T-helper 2 cell (primary cell): ENCODE measurements at regions not wholly inside any gene's neighbourhood (a gene's known extent, or its start where the extent isn't known, plus 50 kb on each side); places are given as distances from the start of the nearest gene placed in this dataset.

Source experiments
- DNase-seq, 5 experiments: peaks; one replicate each; pipeline versions ENCODE4 v3.0.0 to v3.0.0-alpha.2; 2012 to 2022

DNA sequence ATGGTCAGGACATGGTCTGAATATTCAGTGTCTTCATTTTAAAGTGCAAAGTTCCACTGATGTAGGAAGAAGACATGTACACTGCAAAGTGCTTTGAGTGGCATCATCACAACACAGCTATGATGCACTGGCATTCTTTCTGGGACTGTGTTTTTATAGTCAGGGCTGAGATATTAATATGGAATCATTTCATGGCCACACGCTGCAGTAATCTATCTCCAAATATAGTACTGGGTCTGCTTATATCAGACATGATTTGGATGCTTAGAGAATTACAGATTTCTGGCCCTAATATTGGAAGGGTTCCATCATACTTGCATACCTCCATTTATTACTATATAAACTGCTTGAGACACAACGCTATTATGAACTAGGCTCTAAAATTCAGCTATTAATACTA lies 1170.9 kb downstream of the NLGN4X start:
- no peak for DNase-seq

DNA sequence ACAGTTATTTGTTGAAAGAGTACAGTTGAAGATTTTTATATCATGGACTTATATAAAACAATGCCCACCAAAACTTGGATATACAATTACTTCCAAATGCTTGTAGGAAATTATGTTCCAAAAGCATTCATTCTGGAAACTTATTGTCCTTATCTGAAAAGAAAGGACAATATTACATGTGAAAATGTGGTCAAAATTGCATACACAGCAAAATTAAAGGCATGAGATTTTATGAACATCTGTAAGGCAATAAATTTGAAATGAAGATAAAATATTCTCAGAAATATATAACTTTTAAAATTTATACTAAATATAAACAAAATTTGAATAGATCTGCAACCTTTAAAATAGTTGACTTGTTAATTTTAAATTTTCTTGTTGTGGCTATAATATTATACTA lies 1173.8 kb downstream of the NLGN4X start:
- DNase-seq: no peak

DNA sequence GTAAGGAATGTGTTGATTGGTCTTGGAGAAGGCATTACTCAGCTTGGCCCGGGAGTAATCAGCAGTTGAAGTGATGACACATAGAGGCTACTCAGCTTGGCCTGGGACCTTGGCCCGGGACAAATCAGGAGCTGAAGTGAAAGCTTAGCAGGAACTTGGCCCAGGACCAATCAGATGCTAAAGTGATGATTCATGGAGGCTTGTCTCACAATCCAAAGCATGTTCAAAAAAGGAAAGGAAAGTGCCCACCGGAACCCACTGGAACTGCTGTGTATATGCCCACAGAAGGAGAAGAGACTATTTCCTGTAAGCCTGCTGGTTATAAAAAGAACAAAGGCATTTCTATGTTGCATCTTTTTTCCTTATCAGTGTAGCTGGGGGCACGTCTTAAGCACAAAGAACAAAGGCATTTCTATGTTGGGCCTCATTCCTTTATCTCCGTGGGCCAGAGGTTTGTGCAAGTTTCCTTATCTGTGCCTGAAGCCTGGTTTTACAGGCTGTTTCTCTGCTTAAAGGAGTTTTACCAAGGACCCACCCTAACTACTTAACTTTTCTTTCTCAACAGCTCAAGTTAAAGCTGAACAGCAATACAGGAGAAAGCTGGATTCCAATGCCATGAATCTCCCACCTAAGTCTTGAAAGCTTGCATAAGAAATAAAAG lies 1176.7 kb downstream of the NLGN4X start:
- no peak for DNase-seq

DNA sequence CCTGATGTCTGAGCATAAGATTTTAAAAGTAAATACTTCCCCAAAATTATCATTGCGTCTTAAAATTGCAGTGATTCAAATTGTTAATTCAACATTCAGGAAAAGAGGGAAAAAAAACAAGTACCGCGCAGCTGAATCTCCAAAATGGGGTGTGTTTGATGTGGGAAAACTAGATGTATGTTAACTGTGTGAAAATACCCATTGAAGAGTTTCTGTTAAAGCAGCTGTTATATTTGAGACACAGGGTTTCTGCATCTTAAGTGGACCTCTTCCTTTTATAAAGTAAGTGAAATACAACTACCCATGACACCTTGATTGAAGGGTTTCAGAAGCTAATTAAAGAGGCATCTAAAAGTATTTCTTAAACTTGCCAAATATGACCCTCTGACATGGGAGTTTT lies 1186.1 kb downstream of the NLGN4X start:
- DNase-seq: no peak

DNA sequence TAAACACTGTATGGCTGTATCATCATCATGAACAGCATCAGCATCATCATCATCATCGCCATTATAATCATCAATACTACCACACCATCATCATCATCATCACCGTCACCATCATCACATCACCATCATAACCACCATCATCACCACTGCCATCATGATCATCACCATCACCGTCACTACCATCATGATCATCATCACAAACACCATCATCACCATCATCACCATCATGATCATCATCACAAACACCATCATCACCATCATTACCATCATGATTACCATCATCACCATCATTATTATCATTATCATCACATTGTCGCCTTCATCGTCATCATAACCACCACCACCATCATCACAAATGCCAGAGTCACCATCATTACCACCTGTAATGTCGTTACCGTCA lies 1196.9 kb downstream of the NLGN4X start:
- DNase-seq: no peak

DNA sequence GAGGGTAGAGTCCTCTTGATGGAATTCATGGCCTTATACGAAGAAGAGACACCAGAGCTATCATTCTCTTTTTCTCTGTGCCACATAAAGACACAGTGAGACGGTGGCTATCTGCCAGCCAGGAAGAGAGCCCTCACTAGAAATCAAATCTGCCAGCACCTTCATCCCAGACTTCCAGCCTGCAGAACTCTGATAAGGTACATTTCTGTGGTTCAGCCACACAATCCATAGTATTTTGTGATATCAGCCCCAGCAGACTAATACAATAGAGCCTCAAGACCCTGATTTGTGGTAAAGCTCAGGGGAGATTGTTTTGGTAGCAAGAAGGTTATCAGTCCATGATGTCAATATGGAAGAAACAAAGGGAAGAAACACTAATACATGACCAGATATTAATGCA lies 1213.2 kb downstream of the NLGN4X start:
- DNase-seq: no peak

DNA sequence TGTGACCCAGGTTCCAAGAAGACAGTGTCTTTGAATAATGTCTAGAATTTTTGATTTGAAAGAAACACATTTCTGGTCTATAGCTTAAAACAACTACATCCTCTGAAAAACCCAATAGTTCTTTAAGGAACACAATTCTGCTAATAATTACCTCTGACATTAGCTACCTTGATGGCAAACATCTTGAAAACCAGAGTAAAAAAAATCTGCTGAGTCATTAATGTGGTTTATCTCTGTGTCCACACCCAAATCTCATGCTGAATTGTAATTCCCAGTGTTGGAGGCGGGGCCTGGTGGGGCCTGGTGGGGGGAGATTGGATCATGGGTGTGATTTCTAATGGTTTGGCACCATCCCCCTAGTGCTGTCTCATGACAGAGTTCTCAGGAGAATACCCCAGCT lies 1233.8 kb downstream of the NLGN4X start:
- DNase-seq: no peak

DNA sequence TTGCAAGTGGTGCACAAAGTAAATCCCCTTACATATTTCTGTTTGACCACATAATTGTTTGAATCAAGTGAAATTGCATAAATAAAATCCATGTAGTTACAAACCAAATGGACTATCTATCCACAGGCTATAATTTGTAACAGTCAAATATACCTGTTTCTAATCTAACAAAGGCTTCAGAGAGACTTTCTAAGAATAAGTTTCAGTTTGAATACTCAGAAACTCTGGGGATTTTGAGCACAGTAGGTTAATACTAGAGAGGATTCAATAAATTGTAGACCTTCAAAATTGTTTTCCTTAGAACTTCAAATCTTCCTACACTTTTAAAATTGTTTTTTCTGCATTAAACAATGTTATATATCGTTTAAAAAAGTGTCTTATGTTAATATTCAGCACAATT lies 1250.1 kb downstream of the NLGN4X start:
- no peak for DNase-seq

DNA sequence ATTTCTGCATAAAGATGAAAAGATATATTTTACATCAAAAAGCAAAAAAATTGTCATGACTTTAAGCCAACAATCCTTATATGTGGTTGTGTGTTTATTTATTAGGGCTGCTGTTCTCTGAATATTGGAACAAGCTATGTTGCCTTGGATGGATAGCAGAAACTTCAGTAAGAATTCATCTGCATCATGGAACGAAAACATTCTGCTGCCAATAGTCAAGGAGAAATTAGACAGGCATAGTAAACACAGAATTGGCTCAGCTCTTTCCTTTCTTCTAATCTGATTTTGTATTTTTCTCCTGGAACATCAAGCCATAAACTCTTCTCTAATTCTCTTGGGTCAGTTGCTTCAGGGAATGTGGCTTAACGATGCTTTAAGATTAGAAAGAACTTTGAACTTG lies 1257.0 kb downstream of the NLGN4X start:
- DNase-seq: no peak

DNA sequence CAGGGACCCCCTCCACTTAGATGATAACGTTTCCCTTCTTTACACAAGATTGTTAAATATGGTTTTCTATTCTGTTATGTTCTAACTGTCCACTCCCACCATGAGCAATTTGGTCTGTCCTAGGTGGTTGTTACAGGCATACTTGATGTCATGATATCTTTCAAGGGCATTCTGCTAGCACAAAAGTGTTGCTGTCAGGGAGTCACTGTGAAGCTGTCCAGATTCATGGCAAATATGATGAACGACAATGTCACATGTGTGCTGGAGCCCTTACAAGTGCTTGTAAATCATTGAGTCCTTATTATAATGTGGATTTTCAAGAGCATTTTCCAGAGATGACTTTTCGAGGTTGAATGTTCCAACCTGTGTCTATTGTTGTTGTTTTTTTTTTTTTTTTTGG lies 1250.7 kb upstream of the PRKX start:
- DNase-seq: no peak

DNA sequence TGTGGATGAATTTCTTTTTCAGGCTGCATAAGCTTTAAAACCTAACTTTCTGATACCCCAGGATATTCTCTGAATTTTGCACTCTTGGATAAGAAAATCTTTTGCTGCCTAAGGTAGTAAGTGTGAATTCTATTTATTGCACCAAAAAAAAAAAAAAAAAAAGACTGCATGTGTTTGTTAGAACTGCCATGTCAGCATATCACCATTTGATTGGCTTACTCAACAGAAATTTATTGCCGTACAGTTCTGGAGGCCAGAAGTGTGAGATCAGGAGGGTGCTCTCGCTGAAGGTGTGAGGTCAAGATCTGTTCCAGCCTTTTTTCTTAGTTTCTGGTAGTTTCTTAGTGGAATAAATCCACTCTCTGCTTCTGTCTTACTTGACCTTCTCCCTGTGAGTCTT lies 1250.0 kb upstream of the PRKX start:
- no peak for DNase-seq

DNA sequence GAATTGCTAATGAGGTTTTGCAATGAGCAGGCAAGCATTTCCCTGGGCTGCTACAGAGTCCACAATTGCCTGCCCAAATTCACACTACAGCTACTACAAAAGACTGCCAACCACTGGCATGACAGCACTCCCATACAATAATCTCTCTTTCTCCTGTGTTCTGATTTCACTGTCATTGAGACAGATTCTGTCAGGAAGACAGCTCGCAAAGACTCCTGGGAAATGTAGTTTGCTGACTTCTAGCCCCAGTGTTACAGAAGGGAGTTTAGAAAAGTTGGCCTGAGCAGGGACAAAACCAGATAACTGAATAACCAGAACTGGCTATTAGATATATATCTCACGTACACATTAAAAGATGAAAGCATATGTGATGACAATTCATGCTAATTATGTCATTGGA lies 1231.3 kb upstream of the PRKX start:
- DNase-seq: no peak

DNA sequence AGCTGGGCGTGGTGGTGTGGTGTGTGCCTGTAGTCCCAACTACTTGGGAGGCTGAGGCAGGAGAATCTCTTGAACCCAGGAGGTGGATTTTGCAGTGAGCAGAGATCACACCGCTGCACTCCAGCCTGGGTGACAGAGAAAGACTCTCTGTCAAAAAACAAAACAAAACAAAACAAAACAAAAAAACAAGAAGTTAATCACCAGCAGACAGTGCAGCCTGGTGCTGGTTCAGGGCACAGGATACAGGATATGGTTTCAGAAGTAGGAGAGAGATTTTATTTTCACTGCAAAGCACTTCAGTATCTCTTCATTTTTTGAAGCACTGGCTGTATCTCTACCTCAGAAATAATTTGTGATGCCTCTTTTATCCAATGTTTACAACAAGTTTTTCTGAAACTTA lies 1222.9 kb upstream of the PRKX start:
- DNase-seq: no peak

DNA sequence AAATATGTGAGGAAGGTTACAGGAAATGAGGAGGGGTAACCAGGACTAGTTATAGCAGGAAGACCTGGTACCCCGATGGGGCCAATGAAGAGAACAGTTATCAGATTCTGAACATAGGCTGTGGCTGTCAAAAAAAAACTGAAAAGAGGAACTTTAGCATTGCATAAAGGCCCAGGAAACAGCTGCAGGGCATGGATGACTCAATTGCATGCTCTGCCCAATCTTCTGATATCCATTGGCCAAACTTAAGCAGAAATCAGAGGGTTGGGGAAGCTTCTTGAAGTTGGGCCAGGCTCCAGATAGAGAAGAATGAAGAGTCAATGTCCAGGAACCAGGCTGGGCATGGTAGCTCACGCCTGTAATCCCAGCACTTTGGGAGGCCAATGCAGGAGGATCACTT lies 1222.4 kb upstream of the PRKX start:
- DNase-seq: no peak

DNA sequence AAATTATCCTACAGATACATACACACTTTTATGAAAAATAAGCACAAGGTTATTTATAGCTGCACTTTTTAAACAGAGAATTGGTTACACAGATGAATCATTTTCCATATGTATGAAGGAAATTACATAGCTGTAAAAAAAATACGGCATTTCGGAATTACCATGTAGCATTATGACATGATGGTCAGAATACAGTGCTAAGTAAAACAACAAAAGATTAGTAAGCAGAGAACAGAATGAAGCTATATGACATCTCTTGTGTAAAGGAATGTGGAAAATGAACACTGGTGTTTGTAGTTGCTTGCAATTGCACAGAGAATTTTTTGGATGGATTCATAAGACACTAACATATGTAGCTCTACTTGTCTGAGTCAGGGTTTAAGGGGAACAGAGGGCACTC lies 1222.0 kb upstream of the PRKX start:
- no peak for DNase-seq

DNA sequence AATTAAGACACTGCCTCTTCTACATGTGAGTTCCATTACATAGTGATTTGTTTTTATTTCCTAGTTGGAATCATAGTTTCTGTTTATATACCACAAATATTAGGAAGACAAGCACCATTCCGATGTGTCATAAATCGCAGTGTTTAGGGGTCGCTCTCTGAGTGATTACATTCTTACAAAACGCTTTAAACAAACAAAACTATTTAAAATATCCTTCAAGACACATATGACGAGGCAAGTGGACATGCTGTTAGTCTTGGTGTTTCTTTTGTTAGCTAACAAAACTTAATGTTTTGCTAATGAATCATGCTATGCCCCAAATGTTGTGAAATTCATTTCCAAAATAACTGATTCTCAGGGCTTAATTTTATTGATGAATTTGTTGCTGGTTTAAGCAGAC lies 1219.3 kb upstream of the PRKX start:
- DNase-seq: no peak

DNA sequence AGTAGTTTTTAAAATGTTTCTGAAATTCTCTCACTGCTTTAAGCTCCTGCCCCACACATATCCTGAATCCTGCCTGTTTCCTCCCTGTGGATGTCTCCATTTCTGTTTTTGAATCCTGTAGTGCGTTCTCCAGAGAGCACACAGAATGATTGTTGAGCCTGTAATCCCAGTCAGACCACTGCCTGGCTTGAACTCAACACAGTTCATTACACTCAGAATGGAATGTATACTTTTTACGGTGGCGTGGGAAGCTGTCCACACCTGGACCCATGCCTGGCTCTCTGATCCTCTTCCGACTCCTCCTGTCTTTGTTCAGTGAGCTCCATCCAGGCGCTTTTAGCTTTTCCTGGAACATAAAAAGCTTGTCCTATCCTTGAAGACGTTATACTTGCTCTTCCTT lies 1217.0 kb upstream of the PRKX start:
- no peak for DNase-seq

DNA sequence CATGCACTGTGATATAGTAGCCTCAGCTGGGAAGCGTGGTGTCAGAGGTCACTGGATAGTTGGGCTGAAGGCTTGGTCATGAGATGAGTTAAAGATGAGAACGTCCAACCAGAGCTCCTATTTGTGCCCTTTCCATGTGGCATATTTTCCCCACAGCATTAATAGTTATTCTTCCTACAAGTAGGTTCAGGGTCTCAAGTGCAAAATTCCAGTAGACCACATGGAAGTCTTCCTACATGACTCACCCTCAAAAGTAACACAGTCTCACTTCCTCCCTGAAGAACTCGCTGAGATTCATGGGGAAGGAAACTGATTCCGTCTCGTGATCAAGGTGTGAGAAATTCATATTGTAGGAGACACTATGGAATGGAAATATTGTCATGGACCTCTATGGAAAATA lies 1212.5 kb upstream of the PRKX start:
- DNase-seq: no peak

DNA sequence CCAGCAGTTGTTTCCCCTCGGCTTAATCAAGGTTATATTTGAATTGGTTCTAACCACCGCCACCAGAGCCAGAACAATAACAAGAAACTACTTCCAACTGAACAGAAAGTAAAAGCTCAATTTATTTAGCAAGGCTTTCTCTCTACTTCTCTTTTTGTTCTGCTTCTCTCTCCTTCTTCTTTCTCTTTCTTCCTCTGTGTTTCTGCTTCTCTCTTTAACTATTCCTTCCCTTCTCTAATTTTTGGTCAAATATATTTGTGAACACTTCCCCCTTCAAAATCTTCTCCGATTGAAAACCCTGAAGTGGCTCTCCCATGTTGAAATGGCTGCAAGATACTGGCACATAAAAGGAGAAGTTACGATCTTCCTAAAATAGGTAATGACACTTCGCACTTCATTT lies 1195.9 kb upstream of the PRKX start:
- no peak for DNase-seq

DNA sequence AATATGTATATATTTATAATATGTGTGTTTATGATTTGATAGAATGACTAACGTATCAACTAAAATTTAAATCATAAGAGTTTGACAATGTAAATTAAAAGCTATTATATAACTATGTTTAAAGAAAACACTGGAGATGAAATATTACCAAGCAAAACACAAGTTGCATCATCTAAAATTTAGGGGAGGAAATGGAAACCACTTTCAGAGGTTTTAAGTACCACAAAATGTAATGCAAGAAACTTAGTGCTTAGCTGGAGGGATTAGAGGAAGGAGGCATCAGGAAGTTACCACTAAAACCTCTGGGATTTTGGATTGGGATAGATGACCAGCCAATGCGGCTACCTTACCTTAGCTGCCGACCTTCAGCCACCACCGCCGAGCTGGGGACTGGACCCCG lies 1192.1 kb upstream of the PRKX start:
- no peak for DNase-seq

DNA sequence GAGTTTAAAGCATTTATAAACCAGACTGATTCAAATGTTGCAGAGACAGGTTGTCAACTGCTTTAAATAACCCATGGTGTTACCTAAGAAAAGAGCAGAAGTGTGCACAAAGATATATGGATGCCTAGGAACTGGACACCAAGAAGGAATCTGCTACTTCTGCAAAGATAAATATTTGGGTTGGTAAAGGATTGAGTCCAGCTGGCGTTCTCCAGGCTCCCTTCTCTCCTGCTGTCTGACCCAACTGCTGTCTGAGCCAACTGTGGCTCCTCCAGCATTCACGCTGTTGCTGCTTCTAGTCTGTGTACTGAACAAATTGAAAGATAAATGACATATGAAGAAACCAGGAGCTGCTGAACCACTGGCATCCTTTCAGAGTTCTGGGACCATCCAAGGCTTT lies 1167.8 kb upstream of the PRKX start:
- DNase-seq: no peak

DNA sequence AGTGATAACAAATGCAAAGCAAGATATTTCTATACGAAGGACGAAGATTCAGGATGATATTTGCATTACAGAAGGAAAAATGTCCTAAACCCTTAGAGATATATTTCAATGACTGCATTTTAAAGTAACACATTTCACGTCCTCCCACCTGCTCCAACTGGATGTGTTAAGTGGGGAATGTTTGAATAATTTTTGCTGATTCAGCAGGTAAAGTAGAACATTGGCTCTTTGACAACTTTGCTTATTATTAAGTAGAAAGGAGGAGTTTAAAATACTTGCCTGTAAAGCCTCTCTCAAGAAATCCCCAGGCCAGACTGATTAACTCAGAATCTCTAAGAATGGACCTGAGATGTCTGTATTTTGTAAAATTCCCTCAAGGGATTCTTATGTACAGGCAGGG lies 1165.2 kb upstream of the PRKX start:
- no peak for DNase-seq

DNA sequence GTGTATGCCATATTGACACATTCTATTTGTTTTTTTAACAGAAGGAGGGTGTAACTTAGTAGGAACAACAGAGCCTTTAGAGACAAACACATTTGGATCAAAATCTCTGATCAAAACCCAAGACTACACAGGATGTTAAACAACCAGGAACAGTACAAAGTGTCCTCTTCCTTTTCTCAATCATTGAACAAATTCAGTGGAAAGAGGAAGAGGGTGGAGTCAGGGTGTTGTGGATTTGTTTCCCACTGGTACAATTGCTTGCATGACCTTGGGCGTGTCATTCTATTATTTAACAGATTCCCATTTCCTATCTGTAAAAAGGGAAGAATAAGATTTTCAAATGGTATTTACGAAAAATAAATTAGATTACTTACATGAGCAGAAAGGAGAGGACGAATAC lies 1162.8 kb upstream of the PRKX start:
- DNase-seq: no peak

DNA sequence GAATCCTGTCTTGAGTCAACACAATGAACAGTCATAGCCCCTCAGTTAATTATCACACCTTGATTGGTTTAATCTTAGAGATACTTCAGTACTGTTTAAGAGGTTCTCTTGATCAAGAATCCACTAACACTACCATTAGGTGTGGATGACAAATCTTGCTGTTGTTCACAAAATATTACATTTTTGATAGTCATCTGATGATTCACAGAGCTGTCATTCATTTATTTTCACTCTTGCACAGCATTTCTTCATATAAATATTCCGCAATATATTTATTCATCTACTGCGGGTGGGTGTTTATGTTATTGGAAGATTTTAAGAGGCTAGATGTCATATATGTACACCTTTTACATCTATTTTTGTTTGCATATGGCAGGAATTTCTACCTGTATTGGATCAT lies 1138.1 kb upstream of the PRKX start:
- no peak for DNase-seq

DNA sequence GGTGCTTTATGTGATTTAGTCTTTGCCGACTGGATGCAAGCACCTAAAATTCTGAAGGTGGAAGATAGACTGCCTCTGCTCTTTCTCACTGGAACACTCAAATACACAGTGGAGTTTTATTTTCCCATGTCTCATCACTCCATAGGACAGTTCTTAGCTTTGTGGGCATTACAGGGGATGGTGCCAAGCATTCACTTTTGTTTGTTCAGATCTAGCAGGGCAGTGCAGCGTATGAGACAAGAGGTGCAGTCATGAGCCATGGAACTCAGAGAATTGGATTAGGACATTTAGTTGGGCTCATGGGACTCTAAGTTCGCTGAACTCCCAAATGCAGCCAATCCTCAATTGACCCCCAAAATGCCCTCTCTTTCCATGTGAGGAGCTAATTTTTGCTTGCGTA lies 1136.9 kb upstream of the PRKX start:
- DNase-seq: no peak

DNA sequence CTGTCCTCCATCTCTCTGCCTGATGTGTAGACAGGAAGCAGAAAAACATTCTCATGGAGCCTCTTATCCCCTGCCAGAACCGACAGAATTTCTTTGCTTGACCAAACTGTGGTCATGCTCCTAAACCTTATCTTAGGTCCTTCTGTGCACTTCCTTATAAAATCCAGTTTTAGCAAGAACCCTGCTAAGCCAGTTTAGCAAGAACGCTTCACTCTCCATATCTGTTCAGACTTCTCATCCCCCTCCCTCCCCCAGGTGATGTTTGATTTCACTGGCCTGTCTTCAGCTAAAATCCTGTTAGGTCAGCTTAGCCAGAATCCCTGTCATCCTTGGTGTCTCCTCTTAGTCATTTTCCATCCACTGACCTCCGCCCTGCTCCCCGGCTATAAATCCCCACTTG lies 1130.9 kb upstream of the PRKX start:
- DNase-seq: no peak
